ENCODE measurements at regions not wholly inside any gene's neighbourhood (a gene's known extent, or its start where the extent isn't known, plus 50 kb on each side); places are given as distances from the start of the nearest gene placed in this dataset.

DNA sequence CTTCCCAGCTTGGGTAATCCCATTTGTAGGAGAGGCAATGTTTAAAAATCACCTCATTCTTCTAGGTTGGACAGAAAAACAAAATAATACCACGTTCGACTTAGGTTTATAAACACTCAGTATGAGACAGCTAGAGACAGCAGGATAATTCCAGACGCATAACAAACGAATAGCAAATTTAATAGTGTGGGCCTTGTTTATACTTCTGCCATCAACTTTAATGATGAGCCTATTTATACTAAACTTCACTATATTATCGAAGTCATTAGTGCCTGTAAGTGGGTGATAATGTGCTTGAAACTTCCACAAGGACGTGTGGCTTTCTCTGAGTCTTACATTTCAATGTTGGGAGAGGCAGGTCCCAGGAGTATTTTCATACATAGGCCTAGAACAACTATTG is 255.7 kb upstream of the PPARGC1A start:
- Histone ChIP-seq H3K36me3 (ENCODE audit: insufficient read depth, low read length) (no peaks in the 10 kb centered on the region), H2AFZ (ENCODE audit: low read length) (no peak overlapping the region), H3K79me2 (ENCODE audit: insufficient read depth, low read length) (no peaks in the 10 kb centered on the region), H3K4me2 (ENCODE audit: low read length) (no peak overlapping the region), H3F3A (ENCODE audit: insufficient read depth, low read length) (no peaks in the 10 kb centered on the region), H3K9ac (ENCODE audit: low read length) (no peak overlapping the region), H3K9me2 (ENCODE audit: low read depth, low read length) (no peaks in the 10 kb centered on the region), H3K27me3 (ENCODE audit: insufficient read depth, low read length) (no peaks in the 10 kb centered on the region), H3K27ac (ENCODE audit: low read depth, low read length, poor library complexity, severe bottlenecking) (no peak overlapping the region), H3K4me1 (ENCODE audit: insufficient read depth, low read length, severe bottlenecking) (no peaks in the 10 kb centered on the region), H4K20me1 (ENCODE audit: insufficient read depth, low read length) (no peaks in the 10 kb centered on the region), H3K9me3 (ENCODE audit: low read length) (no peaks in the 10 kb centered on the region), H3K4me3 (ENCODE audit: low read depth, low read length, poor library complexity, severe bottlenecking) (no peak overlapping the region)
- TF ChIP-seq EZH2 (IDR thresholded peaks at IDR 0.05; ENCODE audit: borderline replicate concordance, low read length) (no peak), CTCF (IDR thresholded peaks at IDR 0.05; ENCODE audit: low read length) (no peak)

GRCh38 chr4:24144381-24144780 is 254.5 kb upstream of the PPARGC1A start:
- no peaks in the 10 kb centered on the region for H3F3A ChIP-seq (ENCODE audit: insufficient read depth, low read length)
- no peak overlapping the region for H3K4me3 ChIP-seq (ENCODE audit: low read depth, low read length, poor library complexity, severe bottlenecking)
- H3K27me3 ChIP-seq (ENCODE audit: insufficient read depth, low read length): no peaks in the 10 kb centered on the region
- H3K9me2 ChIP-seq (ENCODE audit: low read depth, low read length): no peaks in the 10 kb centered on the region
- no peaks in the 10 kb centered on the region for H3K4me1 ChIP-seq (ENCODE audit: insufficient read depth, low read length, severe bottlenecking)
- no peaks in the 10 kb centered on the region for H3K9me3 ChIP-seq (ENCODE audit: low read length)
- H3K79me2 ChIP-seq (ENCODE audit: insufficient read depth, low read length): no peaks in the 10 kb centered on the region
- TF ChIP-seq CTCF (IDR thresholded peaks at IDR 0.05; ENCODE audit: low read length): no peak
- no peak overlapping the region for H2AFZ ChIP-seq (ENCODE audit: low read length)
- H4K20me1 ChIP-seq (ENCODE audit: insufficient read depth, low read length): no peaks in the 10 kb centered on the region
- H3K4me2 ChIP-seq (ENCODE audit: low read length): no peak overlapping the region
- H3K27ac ChIP-seq (ENCODE audit: low read depth, low read length, poor library complexity, severe bottlenecking): no peak overlapping the region
- H3K36me3 ChIP-seq (ENCODE audit: insufficient read depth, low read length): no peaks in the 10 kb centered on the region
- no peak overlapping the region for H3K9ac ChIP-seq (ENCODE audit: low read length)

- TF ChIP-seq EZH2 (IDR thresholded peaks at IDR 0.05; ENCODE audit: borderline replicate concordance, low read length) (no peak), CTCF (IDR thresholded peaks at IDR 0.05; ENCODE audit: low read length) (no peak)
Measured at GRCh38 chr4:24143741-24144140, 253.9 kb upstream of the PPARGC1A start.

More at GRCh38 chr4:24143741-24144140, 253.9 kb upstream of the PPARGC1A start:
- H3K9me2 ChIP-seq (ENCODE audit: low read depth, low read length): no peaks in the 10 kb centered on the region
- no peaks in the 10 kb centered on the region for H4K20me1 ChIP-seq (ENCODE audit: insufficient read depth, low read length)
- H3K9ac ChIP-seq (ENCODE audit: low read length): no peak overlapping the region
- H2AFZ ChIP-seq (ENCODE audit: low read length): no peak overlapping the region
- H3K9me3 ChIP-seq (ENCODE audit: low read length): no peaks in the 10 kb centered on the region
- H3K4me3 ChIP-seq (ENCODE audit: low read depth, low read length, poor library complexity, severe bottlenecking): no peak overlapping the region
- H3K27me3 ChIP-seq (ENCODE audit: insufficient read depth, low read length): no peaks in the 10 kb centered on the region
- H3K36me3 ChIP-seq (ENCODE audit: insufficient read depth, low read length): no peaks in the 10 kb centered on the region
- no peak overlapping the region for H3K27ac ChIP-seq (ENCODE audit: low read depth, low read length, poor library complexity, severe bottlenecking)
- no peak overlapping the region for H3K4me2 ChIP-seq (ENCODE audit: low read length)
- H3K4me1 ChIP-seq (ENCODE audit: insufficient read depth, low read length, severe bottlenecking): no peaks in the 10 kb centered on the region
- no peaks in the 10 kb centered on the region for H3K79me2 ChIP-seq (ENCODE audit: insufficient read depth, low read length)
- H3F3A ChIP-seq (ENCODE audit: insufficient read depth, low read length): no peaks in the 10 kb centered on the region

All from OCI-LY1 (cell line).